EL (cell line): ENCODE measurements at regions not wholly inside any gene's neighbourhood (a gene's known extent, or its start where the extent isn't known, plus 50 kb on each side); places are given as distances from the start of the nearest gene placed in this dataset.
"Not testable (repeated sequence)": the region's sequence is repeated elsewhere in the genome, so short reads cannot be mapped to it uniquely, and the experiment has no call there.

Experiments used
- DNase-seq: peaks from one replicate; pipeline ENCODE4 v3.0.0-alpha.2; 2016

GRCh38 chr4:104549736-104550135 lies 55.0 kb upstream of the CXXC4 start:
- DNase-seq, result no peak

GRCh38 chr4:104559502-104559901 lies 64.8 kb upstream of the CXXC4 start:
- no peak for DNase-seq

GRCh38 chr4:104571341-104571740 lies 76.6 kb upstream of the CXXC4 start:
- DNase-seq, result no peak

GRCh38 chr4:104574371-104574770 lies 79.7 kb upstream of the CXXC4 start:
- DNase-seq, result no peak

- no peak for DNase-seq
Observed at GRCh38 chr4:104575278-104575677, 80.6 kb upstream of the CXXC4 start.

GRCh38 chr4:104577405-104577804 lies 82.7 kb upstream of the CXXC4 start:
- DNase-seq, result no peak

- DNase-seq, result not testable (repeated sequence)
Observed at GRCh38 chr4:104581476-104581875, 86.8 kb upstream of the CXXC4 start.

GRCh38 chr4:104582056-104582455 lies 87.4 kb upstream of the CXXC4 start:
- DNase-seq, result not testable (repeated sequence)

GRCh38 chr4:104589264-104589868 lies 94.7 kb upstream of the CXXC4 start:
- no peak for DNase-seq

- no peak for DNase-seq
Observed at GRCh38 chr4:104591510-104591911, 96.8 kb upstream of the CXXC4 start.

- no peak for DNase-seq
Observed at GRCh38 chr4:104592183-104592582, 97.5 kb upstream of the CXXC4 start.

- DNase-seq, result peak; percentile 1
Observed at GRCh38 chr4:104593019-104593418, 98.3 kb upstream of the CXXC4 start.

- no peak for DNase-seq
Observed at GRCh38 chr4:104596189-104596588, 101.5 kb upstream of the CXXC4 start.

GRCh38 chr4:104615496-104615895 lies 120.8 kb upstream of the CXXC4 start:
- no peak for DNase-seq

- no peak for DNase-seq
Observed at GRCh38 chr4:104615926-104616325, 121.2 kb upstream of the CXXC4 start.

GRCh38 chr4:104616401-104616820 lies 121.7 kb upstream of the CXXC4 start:
- no peak for DNase-seq

GRCh38 chr4:104625706-104626105 lies 131.0 kb upstream of the CXXC4 start:
- DNase-seq, result no peak

- DNase-seq, result no peak
Observed at GRCh38 chr4:104629601-104630000, 134.9 kb upstream of the CXXC4 start.

- no peak for DNase-seq
Observed at GRCh38 chr4:104630272-104630671, 135.6 kb upstream of the CXXC4 start.

GRCh38 chr4:104631000-104631399 lies 136.3 kb upstream of the CXXC4 start:
- no peak for DNase-seq

GRCh38 chr4:104641418-104641817 lies 146.7 kb upstream of the CXXC4 start:
- DNase-seq, result no peak

GRCh38 chr4:104642521-104642920 lies 147.8 kb upstream of the CXXC4 start:
- no peak for DNase-seq

- no peak for DNase-seq
Observed at GRCh38 chr4:104643805-104644204, 149.1 kb upstream of the CXXC4 start.

GRCh38 chr4:104649631-104650030 lies 154.9 kb upstream of the CXXC4 start:
- no peak for DNase-seq

GRCh38 chr4:104662269-104662668 lies 167.6 kb upstream of the CXXC4 start:
- DNase-seq, result not testable (repeated sequence)

- no peak for DNase-seq
Observed at GRCh38 chr4:104677116-104677515, 182.4 kb upstream of the CXXC4 start.
